ENCODE measurements at regions not wholly inside any gene's neighbourhood (a gene's known extent, or its start where the extent isn't known, plus 50 kb on each side); places are given as distances from the start of the nearest gene placed in this dataset.

DNA sequence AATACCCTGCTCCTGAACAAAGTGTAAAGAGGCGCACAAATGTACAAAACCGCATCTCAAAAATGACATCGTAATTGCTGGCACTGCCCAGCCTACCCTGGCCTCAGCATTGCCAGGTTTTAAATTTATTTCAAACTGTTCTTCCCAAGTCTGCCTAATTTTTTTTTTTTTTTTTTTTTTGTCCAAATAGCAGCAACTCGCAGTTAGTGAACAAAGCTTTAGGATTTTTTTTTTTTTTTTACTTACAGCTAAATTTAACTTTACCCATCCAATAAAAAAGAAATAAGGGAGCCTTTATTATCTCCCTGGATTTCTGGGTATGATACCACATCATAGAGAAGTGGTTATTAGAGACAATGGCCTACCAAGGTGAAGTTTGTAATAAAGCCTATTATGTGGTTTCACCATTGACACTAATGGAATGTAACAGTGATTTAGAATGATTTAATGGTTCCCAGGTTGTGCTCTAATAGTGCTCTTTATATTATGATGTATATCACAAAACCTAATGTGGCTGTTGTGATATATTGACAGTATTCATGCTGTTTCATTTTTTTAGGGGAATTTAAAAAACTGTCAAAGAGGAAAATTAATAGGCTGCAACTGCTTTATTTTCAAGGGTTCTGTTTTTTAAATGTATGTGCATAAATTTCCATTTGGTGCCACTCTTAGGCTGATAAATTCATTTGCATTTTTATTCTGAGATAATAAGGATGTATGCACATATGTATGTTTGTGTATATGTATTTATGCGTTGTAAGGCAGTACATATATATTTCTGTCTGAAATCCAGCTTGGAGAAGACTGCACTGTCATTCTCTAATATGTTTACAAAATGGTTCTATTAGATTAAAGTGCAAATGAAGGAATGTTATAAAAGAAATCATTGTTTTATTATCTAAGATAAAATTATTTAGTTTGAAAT lies 309.0 kb downstream of the TFEC start:
- TF ChIP-seq GABPA (IDR thresholded peaks at IDR 0.05; ENCODE audit: low read depth), result no peak
- no peak for TF ChIP-seq POLR2AphosphoS5 (IDR thresholded peaks at IDR 0.05; ENCODE audit: low read depth)
- TF ChIP-seq SPI1 (IDR thresholded peaks at IDR 0.05; ENCODE audit: borderline replicate concordance, low read depth), result no peak
- TF ChIP-seq, protein P1, sequence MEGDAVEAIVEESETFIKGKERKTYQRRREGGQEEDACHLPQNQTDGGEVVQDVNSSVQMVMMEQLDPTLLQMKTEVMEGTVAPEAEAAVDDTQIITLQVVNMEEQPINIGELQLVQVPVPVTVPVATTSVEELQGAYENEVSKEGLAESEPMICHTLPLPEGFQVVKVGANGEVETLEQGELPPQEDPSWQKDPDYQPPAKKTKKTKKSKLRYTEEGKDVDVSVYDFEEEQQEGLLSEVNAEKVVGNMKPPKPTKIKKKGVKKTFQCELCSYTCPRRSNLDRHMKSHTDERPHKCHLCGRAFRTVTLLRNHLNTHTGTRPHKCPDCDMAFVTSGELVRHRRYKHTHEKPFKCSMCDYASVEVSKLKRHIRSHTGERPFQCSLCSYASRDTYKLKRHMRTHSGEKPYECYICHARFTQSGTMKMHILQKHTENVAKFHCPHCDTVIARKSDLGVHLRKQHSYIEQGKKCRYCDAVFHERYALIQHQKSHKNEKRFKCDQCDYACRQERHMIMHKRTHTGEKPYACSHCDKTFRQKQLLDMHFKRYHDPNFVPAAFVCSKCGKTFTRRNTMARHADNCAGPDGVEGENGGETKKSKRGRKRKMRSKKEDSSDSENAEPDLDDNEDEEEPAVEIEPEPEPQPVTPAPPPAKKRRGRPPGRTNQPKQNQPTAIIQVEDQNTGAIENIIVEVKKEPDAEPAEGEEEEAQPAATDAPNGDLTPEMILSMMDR (IDR thresholded peaks at IDR 0.05; ENCODE audit: insufficient read depth, low read length), result no peak
- TF ChIP-seq, protein P2, sequence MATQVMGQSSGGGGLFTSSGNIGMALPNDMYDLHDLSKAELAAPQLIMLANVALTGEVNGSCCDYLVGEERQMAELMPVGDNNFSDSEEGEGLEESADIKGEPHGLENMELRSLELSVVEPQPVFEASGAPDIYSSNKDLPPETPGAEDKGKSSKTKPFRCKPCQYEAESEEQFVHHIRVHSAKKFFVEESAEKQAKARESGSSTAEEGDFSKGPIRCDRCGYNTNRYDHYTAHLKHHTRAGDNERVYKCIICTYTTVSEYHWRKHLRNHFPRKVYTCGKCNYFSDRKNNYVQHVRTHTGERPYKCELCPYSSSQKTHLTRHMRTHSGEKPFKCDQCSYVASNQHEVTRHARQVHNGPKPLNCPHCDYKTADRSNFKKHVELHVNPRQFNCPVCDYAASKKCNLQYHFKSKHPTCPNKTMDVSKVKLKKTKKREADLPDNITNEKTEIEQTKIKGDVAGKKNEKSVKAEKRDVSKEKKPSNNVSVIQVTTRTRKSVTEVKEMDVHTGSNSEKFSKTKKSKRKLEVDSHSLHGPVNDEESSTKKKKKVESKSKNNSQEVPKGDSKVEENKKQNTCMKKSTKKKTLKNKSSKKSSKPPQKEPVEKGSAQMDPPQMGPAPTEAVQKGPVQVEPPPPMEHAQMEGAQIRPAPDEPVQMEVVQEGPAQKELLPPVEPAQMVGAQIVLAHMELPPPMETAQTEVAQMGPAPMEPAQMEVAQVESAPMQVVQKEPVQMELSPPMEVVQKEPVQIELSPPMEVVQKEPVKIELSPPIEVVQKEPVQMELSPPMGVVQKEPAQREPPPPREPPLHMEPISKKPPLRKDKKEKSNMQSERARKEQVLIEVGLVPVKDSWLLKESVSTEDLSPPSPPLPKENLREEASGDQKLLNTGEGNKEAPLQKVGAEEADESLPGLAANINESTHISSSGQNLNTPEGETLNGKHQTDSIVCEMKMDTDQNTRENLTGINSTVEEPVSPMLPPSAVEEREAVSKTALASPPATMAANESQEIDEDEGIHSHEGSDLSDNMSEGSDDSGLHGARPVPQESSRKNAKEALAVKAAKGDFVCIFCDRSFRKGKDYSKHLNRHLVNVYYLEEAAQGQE (IDR thresholded peaks at IDR 0.05; ENCODE audit: insufficient replicate concordance, low read depth), result no peak
- DNase-seq (ENCODE audit: low read depth in 1 of 2, low spot score in 1 of 2), result no peak

DNA sequence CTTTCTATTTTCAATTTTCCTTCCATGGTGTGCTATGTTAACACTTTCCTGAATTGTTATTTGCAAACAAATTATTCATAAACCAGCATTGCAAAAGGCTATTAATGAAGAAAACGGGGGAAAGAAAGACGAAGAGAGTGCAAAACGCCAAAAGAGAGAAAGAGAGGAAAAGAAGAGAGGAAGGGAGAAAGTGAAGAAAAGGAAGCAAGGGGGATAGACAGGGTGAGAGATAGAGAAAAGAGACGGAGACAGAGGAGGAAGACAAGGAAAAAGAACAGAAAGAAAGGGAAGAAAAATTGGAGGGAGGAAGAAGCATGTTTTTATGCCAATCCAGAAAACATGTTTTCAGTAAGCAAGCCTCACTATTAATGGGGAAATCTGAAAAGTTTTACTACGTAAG lies 310.6 kb downstream of the TFEC start:
- H3K27ac ChIP-seq (replicated peaks), result no peak overlapping the region
- H3K27me3 ChIP-seq (ENCODE audit: insufficient read depth, poor library complexity, severe bottlenecking), result no peaks in the 10 kb centered on the region
- no peak for DNase-seq (ENCODE audit: low read depth in 1 of 2, low spot score in 1 of 2)
- TF ChIP-seq SPI1 (IDR thresholded peaks at IDR 0.05; ENCODE audit: borderline replicate concordance, low read depth) (no peak), GABPA (IDR thresholded peaks at IDR 0.05; ENCODE audit: low read depth) (no peak), POLR2AphosphoS5 (IDR thresholded peaks at IDR 0.05; ENCODE audit: low read depth) (no peak)
- TF ChIP-seq, protein P2 (IDR thresholded peaks at IDR 0.05; ENCODE audit: insufficient replicate concordance, low read depth), result no peak
- TF ChIP-seq, protein P1 (IDR thresholded peaks at IDR 0.05; ENCODE audit: insufficient read depth, low read length), result no peak
- no peak overlapping the region for H3K4me3 ChIP-seq (replicated peaks; ENCODE audit: insufficient read depth, low read length)

More for the DNA sequence above, 309.0 kb downstream of the TFEC start:
- Histone ChIP-seq H3K27me3 (ENCODE audit: insufficient read depth, poor library complexity, severe bottlenecking) (no peaks in the 10 kb centered on the region), H3K4me3 (replicated peaks; ENCODE audit: insufficient read depth, low read length) (no peak overlapping the region), H3K27ac (replicated peaks) (no peak overlapping the region)

DNA sequence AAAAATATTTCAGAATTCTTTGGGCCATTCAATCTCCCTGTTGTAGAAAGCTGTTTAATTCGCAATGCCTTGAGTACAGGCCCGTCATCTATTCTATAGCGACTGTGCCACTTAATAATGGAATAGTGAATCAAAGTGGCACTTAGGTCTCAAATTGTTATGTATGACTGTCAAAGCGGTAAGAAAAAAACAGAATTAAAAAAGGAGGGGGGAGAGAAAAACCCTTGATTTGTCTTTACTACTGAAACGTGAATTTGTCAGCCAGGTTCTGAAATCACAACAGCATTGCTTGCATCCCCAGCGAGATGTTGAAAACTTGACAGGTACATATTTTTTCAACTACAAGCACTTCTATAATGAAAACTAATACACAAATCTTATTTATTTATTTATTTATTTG lies 320.9 kb downstream of the TFEC start:
- TF ChIP-seq, protein P1 (IDR thresholded peaks at IDR 0.05; ENCODE audit: insufficient read depth, low read length), result no peak
- TF ChIP-seq, protein P2 (IDR thresholded peaks at IDR 0.05; ENCODE audit: insufficient replicate concordance, low read depth), result no peak
- TF ChIP-seq GABPA (IDR thresholded peaks at IDR 0.05; ENCODE audit: low read depth) (no peak), SPI1 (IDR thresholded peaks at IDR 0.05; ENCODE audit: borderline replicate concordance, low read depth) (no peak), POLR2AphosphoS5 (IDR thresholded peaks at IDR 0.05; ENCODE audit: low read depth) (no peak)
- no peak overlapping the region for H3K27ac ChIP-seq (replicated peaks)
- DNase-seq (ENCODE audit: low read depth in 1 of 2, low spot score in 1 of 2), result no peak

More for the DNA sequence above, 320.9 kb downstream of the TFEC start:
- H3K4me3 ChIP-seq (replicated peaks; ENCODE audit: insufficient read depth, low read length), result no peak overlapping the region
- peaks cover 4% of the 10 kb centered on the region for H3K27me3 ChIP-seq (ENCODE audit: insufficient read depth, poor library complexity, severe bottlenecking)

Data from HL-60 (cell line).